ENCODE measurements at regions not wholly inside any gene's neighbourhood (a gene's known extent, or its start where the extent isn't known, plus 50 kb on each side); places are given as distances from the start of the nearest gene placed in this dataset.

GRCh38 chr2:204228169-204228886 is 291.8 kb downstream of the ICOS start:
- DNase-seq (ENCODE audit: low read depth): no peak

GRCh38 chr2:204234248-204234647 is 297.7 kb downstream of the ICOS start:
- DNase-seq (ENCODE audit: low read depth): no peak

GRCh38 chr2:204234879-204235278 is 298.3 kb downstream of the ICOS start:
- DNase-seq (ENCODE audit: low read depth): no peak

- no peak for DNase-seq (ENCODE audit: low read depth)
Observed at GRCh38 chr2:204237416-204237815, 300.9 kb downstream of the ICOS start.

GRCh38 chr2:204239411-204240165 is 303.0 kb downstream of the ICOS start:
- no peak for DNase-seq (ENCODE audit: low read depth)

- DNase-seq (ENCODE audit: low read depth): no peak
Observed at GRCh38 chr2:204240961-204241360, 304.3 kb upstream of the PARD3B start.

- no peak for DNase-seq (ENCODE audit: low read depth)
Observed at GRCh38 chr2:204249437-204249836, 295.8 kb upstream of the PARD3B start.

GRCh38 chr2:204250692-204251091 is 294.6 kb upstream of the PARD3B start:
- DNase-seq (ENCODE audit: low read depth): no peak

- no peak for DNase-seq (ENCODE audit: low read depth)
Observed at GRCh38 chr2:204251158-204251997, 293.9 kb upstream of the PARD3B start.

- DNase-seq (ENCODE audit: low read depth): no peak
Observed at GRCh38 chr2:204251998-204252376, 293.3 kb upstream of the PARD3B start.

- DNase-seq (ENCODE audit: low read depth): no peak
Observed at GRCh38 chr2:204255071-204255470, 290.2 kb upstream of the PARD3B start.

- no peak for DNase-seq (ENCODE audit: low read depth)
Observed at GRCh38 chr2:204255526-204255925, 289.7 kb upstream of the PARD3B start.

- DNase-seq (ENCODE audit: low read depth): no peak
Observed at GRCh38 chr2:204257781-204258180, 287.5 kb upstream of the PARD3B start.

- DNase-seq (ENCODE audit: low read depth): no peak
Observed at GRCh38 chr2:204258890-204259289, 286.4 kb upstream of the PARD3B start.

GRCh38 chr2:204260162-204260877 is 285.0 kb upstream of the PARD3B start:
- peak; percentile 22 for DNase-seq (ENCODE audit: low read depth)

- no peak for DNase-seq (ENCODE audit: low read depth)
Observed at GRCh38 chr2:204260901-204261300, 284.4 kb upstream of the PARD3B start.

- DNase-seq (ENCODE audit: low read depth): no peak
Observed at GRCh38 chr2:204261846-204262245, 283.4 kb upstream of the PARD3B start.

GRCh38 chr2:204264085-204264553 is 281.2 kb upstream of the PARD3B start:
- DNase-seq (ENCODE audit: low read depth): no peak

- no peak for DNase-seq (ENCODE audit: low read depth)
Observed at GRCh38 chr2:204264621-204265140, 280.6 kb upstream of the PARD3B start.

GRCh38 chr2:204265681-204266181 is 279.5 kb upstream of the PARD3B start:
- no peak for DNase-seq (ENCODE audit: low read depth)

GRCh38 chr2:204268458-204268857 is 276.8 kb upstream of the PARD3B start:
- DNase-seq (ENCODE audit: low read depth): no peak
